Stimulated activated memory B cell treated with anti-CD40 and anti-IgM and Interleukin-4, amounts not matched to agents 10 μg/mL and 1 μg/mL and 100 μg/mL, for 72 hours (primary cell): ENCODE measurements at regions not wholly inside any gene's neighbourhood (a gene's known extent, or its start where the extent isn't known, plus 50 kb on each side); places are given as distances from the start of the nearest gene placed in this dataset.
"Not testable (repeated sequence)": the region's sequence is repeated elsewhere in the genome, so short reads cannot be mapped to it uniquely, and the experiment has no call there.

Experiments
- ATAC-seq: fragments of 150-1000 bp; cut with Tn5 transposase; 2 replicates; pipeline ENCODE4 v1.10.0; 2021
- H3K27ac Mint-ChIP-seq: one replicate; pipeline ENCODE4 v1.8.0; 2022; ENCODE audit warnings: mild to moderate bottlenecking, mixed read lengths
- H3K27me3 Mint-ChIP-seq: one replicate; pipeline ENCODE4 v1.8.0; 2022; ENCODE audit warnings: mixed read lengths
- H3K36me3 Mint-ChIP-seq: one replicate; pipeline ENCODE4 v1.8.0; 2022; ENCODE audit warnings: mixed read lengths
- H3K4me1 Mint-ChIP-seq: one replicate; pipeline ENCODE4 v1.8.0; 2022; ENCODE audit warnings: mixed read lengths
- H3K4me3 Mint-ChIP-seq: one replicate; pipeline ENCODE4 v1.8.0; 2022; ENCODE audit warnings: mild to moderate bottlenecking, moderate library complexity, mixed read lengths
- H3K9me3 Mint-ChIP-seq: one replicate; pipeline ENCODE4 v1.8.0; 2022; ENCODE audit warnings: mixed read lengths

DNA sequence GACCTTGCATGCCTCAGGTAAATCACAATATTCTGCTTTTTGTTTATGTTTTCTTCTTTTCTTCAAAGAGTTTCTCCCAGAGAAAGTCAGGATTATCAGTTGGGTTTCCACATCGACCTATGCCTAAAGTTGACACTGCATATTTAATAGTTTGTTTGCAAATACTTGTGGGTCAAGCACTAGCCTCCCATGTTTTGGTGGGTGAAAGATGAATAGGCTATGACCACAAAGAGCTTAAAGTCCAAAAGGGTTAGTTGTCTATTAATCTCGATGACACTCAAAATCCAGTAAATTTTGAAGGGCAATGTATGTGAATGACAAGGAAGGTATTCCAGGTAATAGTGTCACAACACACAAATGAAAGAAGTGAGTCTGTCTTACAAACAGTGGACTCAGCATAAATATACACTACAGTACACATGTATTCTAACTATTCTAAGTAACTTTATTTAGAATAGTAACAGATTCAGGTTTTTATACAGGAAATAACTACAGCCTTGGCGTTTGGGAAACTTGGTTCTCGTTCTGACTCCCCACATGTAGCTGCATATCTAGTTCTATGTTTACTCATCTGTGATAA lies 667.1 kb downstream of the PCDH17 start:
- no peaks in the 10 kb centered on the region for H3K27me3 Mint-ChIP-seq
- H3K9me3 Mint-ChIP-seq = no peaks in the 10 kb centered on the region
- no peak overlapping the region for H3K27ac Mint-ChIP-seq
- H3K4me3 Mint-ChIP-seq = no peak overlapping the region
- no peak for ATAC-seq
- no peaks in the 10 kb centered on the region for H3K4me1 Mint-ChIP-seq
- no peaks in the 10 kb centered on the region for H3K36me3 Mint-ChIP-seq

DNA sequence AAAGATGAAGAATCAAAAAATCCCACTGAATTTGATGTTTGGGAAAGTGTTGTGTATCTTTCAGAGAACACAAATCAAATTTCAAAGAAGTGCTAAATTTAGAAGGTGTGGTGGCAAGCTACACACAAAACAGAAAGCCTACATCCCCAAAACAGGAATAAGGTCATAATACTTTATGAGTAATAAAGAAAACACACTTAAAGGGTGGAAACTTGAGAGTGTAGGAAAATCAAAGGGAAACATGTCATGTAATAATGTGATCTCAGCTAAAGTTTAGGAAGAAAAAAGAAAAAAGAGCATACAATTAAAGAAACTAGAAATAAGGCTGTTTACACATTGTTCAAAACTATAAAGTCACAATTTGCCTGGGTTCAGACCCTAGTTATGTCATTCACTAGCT lies 668.7 kb downstream of the PCDH17 start:
- no peaks in the 10 kb centered on the region for H3K9me3 Mint-ChIP-seq
- H3K4me1 Mint-ChIP-seq = no peaks in the 10 kb centered on the region
- ATAC-seq = no peak
- no peak overlapping the region for H3K4me3 Mint-ChIP-seq
- H3K36me3 Mint-ChIP-seq = no peaks in the 10 kb centered on the region
- H3K27ac Mint-ChIP-seq = no peak overlapping the region
- H3K27me3 Mint-ChIP-seq = no peaks in the 10 kb centered on the region

DNA sequence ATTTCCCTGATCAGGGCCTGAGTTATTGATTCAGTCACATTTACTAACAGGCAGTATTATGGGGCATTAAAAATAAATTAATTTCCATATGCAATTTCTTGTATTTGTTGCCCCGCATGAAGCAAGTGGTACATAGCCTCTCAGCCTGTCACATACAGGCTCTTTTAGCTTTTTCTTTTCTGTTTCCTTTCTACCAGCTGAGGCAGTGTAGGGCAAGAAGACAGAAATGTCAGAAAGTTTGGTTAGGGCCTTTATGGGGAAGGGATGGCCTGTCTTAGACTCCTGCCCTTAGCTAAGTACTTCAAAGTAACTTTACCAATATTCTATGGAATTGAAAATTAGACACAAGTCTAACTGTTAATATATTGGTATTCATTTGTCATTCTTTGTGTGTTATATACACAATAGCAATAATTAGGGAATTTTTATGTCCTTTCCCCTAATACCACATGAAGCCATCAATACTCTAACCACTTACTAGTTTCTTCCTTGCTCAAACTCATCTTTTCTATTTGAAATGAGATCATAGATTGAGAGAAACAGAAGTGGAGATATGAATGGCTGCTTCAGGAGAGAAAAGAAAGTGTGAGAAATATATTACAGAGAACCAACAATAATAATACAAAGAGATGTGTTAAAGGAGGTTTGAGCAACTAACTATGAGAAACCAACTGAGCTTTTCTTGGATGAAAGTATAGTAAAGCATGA lies 669.6 kb downstream of the PCDH17 start:
- no peak for ATAC-seq

DNA sequence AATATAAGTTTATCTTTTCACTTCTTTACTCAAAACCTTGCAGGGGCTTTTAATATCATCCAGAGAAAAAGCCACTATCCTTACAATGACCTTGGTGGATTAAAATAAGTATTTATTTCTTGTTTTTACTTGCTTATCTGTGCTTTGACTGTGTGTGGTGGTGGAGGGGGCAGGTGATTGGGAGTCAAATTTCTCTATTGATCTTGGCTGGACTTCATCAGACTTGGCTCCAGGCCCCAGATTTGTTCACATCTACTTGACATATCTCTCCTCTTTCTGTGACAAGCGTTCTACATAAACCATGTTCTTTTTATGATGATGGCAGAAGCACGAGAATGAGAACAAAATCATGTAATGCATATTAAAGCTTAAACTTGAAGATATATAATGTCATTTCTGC lies 670.8 kb downstream of the PCDH17 start:
- Mint-ChIP-seq H3K27me3 (no peaks in the 10 kb centered on the region), H3K4me3 (no peak overlapping the region), H3K4me1 (no peaks in the 10 kb centered on the region), H3K27ac (no peak overlapping the region), H3K9me3 (no peaks in the 10 kb centered on the region), H3K36me3 (no peaks in the 10 kb centered on the region)
- ATAC-seq = no peak

More for the DNA sequence above, 669.6 kb downstream of the PCDH17 start:
- Mint-ChIP-seq H3K4me1 (no peaks in the 10 kb centered on the region), H3K9me3 (no peaks in the 10 kb centered on the region), H3K4me3 (no peak overlapping the region), H3K27ac (no peak overlapping the region), H3K36me3 (no peaks in the 10 kb centered on the region), H3K27me3 (no peaks in the 10 kb centered on the region)

DNA sequence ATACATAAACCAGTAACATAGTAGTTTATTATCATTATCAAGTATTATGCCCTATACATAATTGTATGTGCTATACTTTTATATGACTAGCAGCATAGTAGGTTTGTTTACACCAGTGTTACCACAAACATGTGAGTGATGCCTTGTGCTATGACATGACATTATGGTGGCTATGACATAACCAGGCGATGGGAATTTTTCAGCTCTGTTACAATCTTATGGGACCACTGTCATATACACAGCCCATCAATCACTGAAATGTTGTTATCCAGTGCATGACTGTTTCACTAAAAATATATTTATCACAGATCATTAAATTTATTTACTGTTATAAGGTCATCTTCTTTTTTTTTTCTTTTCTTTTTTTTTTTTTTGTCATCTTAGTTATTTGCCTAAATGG lies 674.5 kb downstream of the PCDH17 start:
- no peak overlapping the region for H3K27ac Mint-ChIP-seq
- H3K4me3 Mint-ChIP-seq = no peak overlapping the region
- H3K9me3 Mint-ChIP-seq = no peaks in the 10 kb centered on the region
- no peaks in the 10 kb centered on the region for H3K27me3 Mint-ChIP-seq
- H3K36me3 Mint-ChIP-seq = no peaks in the 10 kb centered on the region
- no peaks in the 10 kb centered on the region for H3K4me1 Mint-ChIP-seq
- no peak for ATAC-seq

DNA sequence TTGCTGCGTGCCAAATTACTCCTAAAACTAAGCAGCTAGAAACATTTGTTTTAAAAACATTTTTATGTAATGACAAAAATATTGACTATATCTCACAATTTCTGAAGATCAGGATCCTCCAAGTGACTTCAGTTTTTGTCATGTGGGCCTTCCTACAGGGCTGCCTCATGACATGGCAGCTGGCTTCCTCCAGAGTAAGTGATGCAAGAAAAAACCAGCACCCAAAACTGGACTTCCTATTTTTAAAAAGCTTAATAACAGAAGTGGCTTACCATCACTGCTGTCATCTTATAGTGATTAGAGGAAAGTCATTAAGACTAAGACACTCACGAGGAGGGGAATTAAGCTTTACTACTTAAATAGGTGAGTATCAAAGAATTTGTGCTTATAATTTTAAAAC lies 681.7 kb downstream of the PCDH17 start:
- no peak overlapping the region for H3K27ac Mint-ChIP-seq
- no peaks in the 10 kb centered on the region for H3K27me3 Mint-ChIP-seq
- H3K4me3 Mint-ChIP-seq = no peak overlapping the region
- no peaks in the 10 kb centered on the region for H3K4me1 Mint-ChIP-seq
- H3K9me3 Mint-ChIP-seq = no peaks in the 10 kb centered on the region
- no peak for ATAC-seq
- H3K36me3 Mint-ChIP-seq = no peaks in the 10 kb centered on the region

DNA sequence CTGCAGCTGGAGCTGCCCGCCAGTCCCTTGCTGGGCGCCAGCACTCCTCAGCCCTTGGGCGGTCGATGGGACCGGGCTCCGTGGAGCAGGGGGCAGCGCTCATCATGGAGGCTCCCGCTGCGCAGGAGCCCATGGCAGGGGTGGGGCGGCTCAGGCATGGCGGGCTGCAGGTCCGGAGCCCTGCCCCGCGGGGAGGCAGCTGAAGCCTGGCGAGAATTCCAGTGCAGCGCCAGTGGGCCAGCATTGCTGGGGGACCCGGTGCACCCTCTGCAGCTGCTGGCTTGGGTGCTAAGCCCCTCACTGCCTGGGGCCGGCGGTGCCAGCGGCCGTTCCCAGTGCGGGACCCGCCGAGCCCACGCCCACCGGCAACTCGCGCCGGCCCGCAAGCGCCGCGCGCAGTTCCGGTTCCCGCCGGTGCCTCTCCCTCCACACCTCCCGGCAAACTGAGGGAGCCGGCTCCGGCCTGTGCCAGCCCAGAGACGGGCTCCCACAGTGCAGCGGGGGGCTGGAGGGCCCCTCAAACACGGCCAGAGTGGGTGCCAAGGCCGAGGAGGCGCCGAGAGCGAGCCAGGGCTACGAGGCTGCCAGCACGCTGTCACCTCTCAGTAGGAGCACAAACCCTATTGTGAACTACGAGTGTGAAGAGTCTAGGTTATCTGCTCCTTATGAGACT lies 687.1 kb downstream of the PCDH17 start:
- Mint-ChIP-seq H3K27ac (no peak overlapping the region), H3K27me3 (no peaks in the 10 kb centered on the region), H3K36me3 (no peaks in the 10 kb centered on the region), H3K4me3 (no peak overlapping the region), H3K4me1 (no peaks in the 10 kb centered on the region), H3K9me3 (no peaks in the 10 kb centered on the region)
- no peak for ATAC-seq

DNA sequence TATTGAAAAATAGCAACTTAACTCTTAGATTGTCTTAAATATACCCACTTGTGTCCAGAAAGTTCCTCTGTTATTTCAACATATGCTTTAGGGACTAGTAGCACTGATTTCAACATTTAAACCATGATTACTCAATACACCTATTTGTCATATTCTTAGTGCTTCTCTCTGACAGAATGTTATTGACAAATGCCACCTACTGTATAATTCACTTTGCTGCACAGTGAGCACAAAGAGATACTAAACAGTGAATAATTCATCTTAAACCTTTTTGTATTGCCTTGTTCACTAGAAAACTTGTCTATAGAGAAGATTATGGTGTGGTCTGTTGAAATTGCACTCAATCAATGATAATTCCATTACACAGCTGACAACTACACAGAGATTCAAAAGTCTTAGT lies 692.6 kb downstream of the PCDH17 start:
- H3K36me3 Mint-ChIP-seq = no peaks in the 10 kb centered on the region
- no peak overlapping the region for H3K4me3 Mint-ChIP-seq
- no peak overlapping the region for H3K27ac Mint-ChIP-seq
- H3K9me3 Mint-ChIP-seq = no peaks in the 10 kb centered on the region
- no peak for ATAC-seq
- no peaks in the 10 kb centered on the region for H3K27me3 Mint-ChIP-seq
- no peaks in the 10 kb centered on the region for H3K4me1 Mint-ChIP-seq

DNA sequence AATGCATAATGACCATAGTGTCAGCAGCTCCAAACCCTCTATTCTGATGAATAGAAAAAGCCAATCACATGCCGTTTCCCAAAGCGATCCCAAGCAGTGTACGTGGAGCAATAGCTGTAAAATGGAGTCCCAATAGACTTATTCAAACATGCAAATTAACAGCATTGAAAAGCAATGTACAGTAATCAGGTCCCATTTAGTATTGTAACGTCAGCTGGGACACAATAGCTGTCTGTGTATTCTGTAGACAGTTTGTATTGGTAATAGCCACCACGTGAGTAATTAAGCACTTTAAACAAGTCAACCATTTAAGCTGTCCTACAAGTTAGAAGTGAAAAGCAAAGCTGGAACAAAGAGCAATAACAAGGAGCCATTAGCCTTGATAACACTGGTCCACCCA lies 698.2 kb downstream of the PCDH17 start:
- peaks cover 4% of the 10 kb centered on the region for H3K9me3 Mint-ChIP-seq
- H3K4me3 Mint-ChIP-seq = no peak overlapping the region
- H3K36me3 Mint-ChIP-seq = no peaks in the 10 kb centered on the region
- ATAC-seq = no peak
- H3K4me1 Mint-ChIP-seq = no peaks in the 10 kb centered on the region
- H3K27ac Mint-ChIP-seq = no peak overlapping the region
- H3K27me3 Mint-ChIP-seq = no peaks in the 10 kb centered on the region

DNA sequence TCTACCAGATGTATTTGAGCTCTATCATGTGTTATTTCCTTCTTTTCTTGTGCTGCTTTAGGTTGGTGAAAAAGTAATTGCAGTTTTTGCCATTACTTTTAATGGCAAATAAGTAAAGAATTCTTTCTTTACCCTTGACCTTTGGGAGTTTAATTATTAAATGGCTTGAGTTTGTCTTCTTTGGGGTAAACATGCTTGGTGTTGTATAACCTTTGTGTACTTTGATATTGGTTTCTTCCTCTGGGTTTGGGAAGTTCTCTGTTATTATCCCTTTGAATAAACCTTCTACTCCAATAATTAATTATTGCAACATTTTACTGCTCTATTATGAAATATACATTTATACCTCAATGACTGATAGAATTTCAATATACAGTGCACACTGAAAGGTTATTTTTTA lies 709.4 kb downstream of the PCDH17 start:
- no peaks in the 10 kb centered on the region for H3K36me3 Mint-ChIP-seq
- no peak for ATAC-seq
- H3K27me3 Mint-ChIP-seq = no peaks in the 10 kb centered on the region
- H3K27ac Mint-ChIP-seq = no peak overlapping the region
- H3K4me3 Mint-ChIP-seq = no peak overlapping the region
- H3K9me3 Mint-ChIP-seq = peaks cover 17% of the 10 kb centered on the region
- no peaks in the 10 kb centered on the region for H3K4me1 Mint-ChIP-seq

DNA sequence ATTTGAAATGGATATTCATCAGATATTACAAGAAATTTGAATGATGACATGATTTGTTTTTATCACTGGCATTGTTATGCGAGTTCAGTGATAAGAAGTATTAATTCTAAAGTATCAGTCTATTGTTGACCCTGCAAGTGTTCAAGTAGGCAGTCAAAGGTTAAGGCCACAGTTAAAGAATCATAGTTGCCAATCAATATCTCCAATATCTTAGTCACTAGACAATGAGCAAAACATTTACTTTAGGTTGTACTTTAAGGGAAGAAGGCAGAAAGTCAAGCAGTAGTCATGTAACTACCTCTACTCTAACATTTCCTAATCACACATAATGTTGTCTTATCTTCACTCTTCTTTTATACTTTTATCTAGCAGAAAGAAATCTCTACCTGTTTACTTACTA lies 709.8 kb downstream of the PCDH17 start:
- Mint-ChIP-seq H3K27ac (no peak overlapping the region), H3K4me3 (no peak overlapping the region), H3K36me3 (no peaks in the 10 kb centered on the region), H3K9me3 (peaks cover 15% of the 10 kb centered on the region), H3K4me1 (no peaks in the 10 kb centered on the region), H3K27me3 (no peaks in the 10 kb centered on the region)
- no peak for ATAC-seq

DNA sequence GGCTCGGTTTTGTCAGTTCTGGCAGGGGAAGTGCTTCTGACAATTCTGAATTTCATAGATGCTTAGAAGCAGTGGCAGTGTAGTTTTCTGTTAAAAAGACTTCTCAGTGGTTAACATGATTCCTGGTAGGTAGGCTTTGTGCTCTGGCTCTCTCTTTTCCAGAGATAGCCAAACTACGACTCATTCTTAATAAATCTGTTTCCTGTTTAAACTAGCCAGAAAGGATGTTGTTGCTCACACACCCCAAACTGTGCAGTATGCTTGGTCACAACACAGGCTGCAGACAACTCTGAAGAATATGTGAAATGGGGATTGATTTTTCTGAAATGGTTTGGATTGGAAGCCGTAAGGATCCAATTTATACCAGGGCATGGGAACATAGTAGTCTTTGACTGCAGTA lies 711.5 kb downstream of the PCDH17 start:
- H3K36me3 Mint-ChIP-seq = no peaks in the 10 kb centered on the region
- no peak overlapping the region for H3K4me3 Mint-ChIP-seq
- no peaks in the 10 kb centered on the region for H3K27me3 Mint-ChIP-seq
- no peaks in the 10 kb centered on the region for H3K4me1 Mint-ChIP-seq
- peaks cover 12% of the 10 kb centered on the region for H3K9me3 Mint-ChIP-seq
- no peak overlapping the region for H3K27ac Mint-ChIP-seq
- no peak for ATAC-seq

DNA sequence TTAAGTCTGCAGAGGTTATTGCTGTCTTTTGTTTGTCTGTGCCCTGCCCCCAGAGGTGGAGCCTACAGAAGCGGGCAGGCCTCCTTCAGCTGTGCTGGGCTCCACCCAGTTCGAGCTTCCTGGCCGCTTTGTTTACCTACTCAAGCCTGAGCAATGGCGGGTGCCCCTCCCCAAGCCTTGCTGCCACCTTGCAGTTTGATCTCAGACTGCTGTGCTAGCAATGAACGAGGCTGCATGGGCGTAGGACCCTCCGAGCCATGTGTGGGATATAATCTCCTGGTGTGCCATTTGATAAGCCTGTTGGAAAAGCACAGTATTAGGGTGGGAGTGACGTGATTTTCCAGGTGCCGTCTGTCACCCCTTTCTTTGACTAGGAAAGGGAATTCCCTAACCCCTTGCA lies 720.6 kb downstream of the PCDH17 start:
- not testable (repeated sequence) for H3K27ac Mint-ChIP-seq, H3K36me3 Mint-ChIP-seq, H3K27me3 Mint-ChIP-seq, H3K9me3 Mint-ChIP-seq, ATAC-seq, H3K4me1 Mint-ChIP-seq, H3K4me3 Mint-ChIP-seq

DNA sequence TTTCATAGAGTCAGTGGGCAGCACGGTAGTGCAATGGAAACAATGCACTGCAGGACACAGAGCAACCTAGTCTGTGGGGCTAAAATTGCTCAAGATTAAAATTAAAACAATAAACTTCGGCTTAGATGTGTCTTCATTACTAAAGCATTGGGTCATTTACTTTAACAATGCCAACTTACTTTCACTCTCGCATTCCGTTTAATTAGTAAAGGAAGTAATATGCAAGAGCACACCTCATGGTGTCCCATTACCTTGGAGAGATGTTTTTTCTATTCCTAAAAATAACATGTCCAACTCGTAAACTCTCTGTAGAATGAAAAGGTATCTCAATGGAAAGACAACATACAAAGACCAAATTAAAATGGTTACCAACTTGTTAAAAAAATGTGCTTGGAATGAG lies 738.4 kb downstream of the PCDH17 start:
- no peaks in the 10 kb centered on the region for H3K36me3 Mint-ChIP-seq
- H3K27ac Mint-ChIP-seq = no peak overlapping the region
- peaks cover 3% of the 10 kb centered on the region for H3K9me3 Mint-ChIP-seq
- no peaks in the 10 kb centered on the region for H3K27me3 Mint-ChIP-seq
- H3K4me1 Mint-ChIP-seq = no peaks in the 10 kb centered on the region
- ATAC-seq = no peak
- no peak overlapping the region for H3K4me3 Mint-ChIP-seq

DNA sequence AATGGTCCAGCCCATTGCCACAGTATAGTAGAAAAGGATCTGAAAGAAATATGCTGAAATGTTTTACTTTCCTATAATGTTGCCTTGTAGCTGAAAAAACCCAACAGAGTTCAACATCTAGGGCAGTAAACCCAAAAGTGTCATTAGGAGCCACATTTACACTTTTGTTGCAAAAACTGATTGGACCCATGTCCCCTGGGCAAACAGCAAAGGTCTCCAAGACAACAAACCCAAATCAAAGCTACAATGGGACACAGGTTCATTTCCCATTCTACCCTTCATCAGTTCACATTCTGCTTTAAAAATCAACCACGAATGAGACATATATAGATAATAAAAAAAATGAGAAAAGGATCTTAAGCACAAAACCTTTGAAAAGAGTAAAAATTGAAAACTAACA lies 744.8 kb downstream of the PCDH17 start:
- no peak for ATAC-seq
- no peak overlapping the region for H3K27ac Mint-ChIP-seq
- H3K36me3 Mint-ChIP-seq = no peaks in the 10 kb centered on the region
- no peaks in the 10 kb centered on the region for H3K4me1 Mint-ChIP-seq
- no peaks in the 10 kb centered on the region for H3K27me3 Mint-ChIP-seq
- H3K4me3 Mint-ChIP-seq = no peak overlapping the region
- peaks cover 3% of the 10 kb centered on the region for H3K9me3 Mint-ChIP-seq

DNA sequence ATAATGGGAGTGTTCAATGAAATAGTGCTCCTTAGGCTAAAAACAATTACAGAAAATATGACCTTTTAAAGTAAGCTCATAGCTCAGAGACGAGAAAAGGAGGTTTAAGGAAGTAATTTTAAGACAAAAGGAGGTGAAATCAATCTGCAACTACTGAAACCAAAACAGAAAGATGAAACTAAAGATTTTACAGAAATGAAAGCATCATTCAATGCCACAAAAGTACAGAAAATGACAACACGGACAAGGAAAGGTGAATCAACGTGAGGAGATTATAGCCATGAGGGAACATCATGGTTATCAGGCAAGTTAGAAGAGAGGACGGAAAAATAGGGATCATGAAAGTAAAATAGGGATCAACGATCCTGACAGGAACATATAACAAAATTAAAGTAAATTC lies 745.2 kb downstream of the PCDH17 start:
- Mint-ChIP-seq H3K4me1 (no peaks in the 10 kb centered on the region), H3K9me3 (peaks cover 3% of the 10 kb centered on the region), H3K4me3 (no peak overlapping the region), H3K27me3 (no peaks in the 10 kb centered on the region), H3K27ac (no peak overlapping the region), H3K36me3 (no peaks in the 10 kb centered on the region)
- no peak for ATAC-seq
